ENCODE measurements at regions not wholly inside any gene's neighbourhood (a gene's known extent, or its start where the extent isn't known, plus 50 kb on each side); places are given as distances from the start of the nearest gene placed in this dataset.
A peak's percentile ranks its signal among the peaks of the same experiment; 100 is the strongest.
"Not testable (repeated sequence)": the region's sequence is repeated elsewhere in the genome, so short reads cannot be mapped to it uniquely, and the experiment has no call there.

GRCh38 chr11:38894201-38894600, 2296.2 kb upstream of the RAG2 start:
- DNase-seq (ENCODE audit: low read depth in 2 of 2), result not testable (repeated sequence)

- no peak for DNase-seq (ENCODE audit: low read depth in 2 of 2)
Observed at GRCh38 chr11:38884145-38884865, 2286.3 kb upstream of the RAG2 start.

- DNase-seq (ENCODE audit: low read depth in 2 of 2), result no peak
Observed at GRCh38 chr11:38867338-38867737, 2269.3 kb upstream of the RAG2 start.

- DNase-seq (ENCODE audit: low read depth in 2 of 2), result no peak
Observed at GRCh38 chr11:38865922-38866321, 2267.9 kb upstream of the RAG2 start.

DNA sequence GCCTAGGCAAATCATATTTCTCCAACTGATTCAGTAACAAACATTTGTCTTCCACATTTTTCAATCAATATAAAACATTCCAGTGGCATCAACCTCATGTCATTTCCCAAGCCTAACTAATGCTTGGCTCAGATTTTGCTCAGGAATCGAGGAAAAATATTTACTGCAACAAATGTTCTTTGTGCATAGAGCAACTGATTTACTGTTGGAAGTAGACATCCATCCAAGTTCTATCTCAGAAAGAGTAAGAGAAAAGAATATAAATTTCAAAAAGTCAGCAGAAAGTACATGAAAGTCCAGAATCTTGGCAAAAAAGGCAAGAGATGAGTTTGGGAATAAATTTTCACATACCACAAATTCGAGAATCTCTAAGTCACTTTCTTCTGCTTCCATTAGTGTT, 2245.0 kb upstream of the RAG2 start:
- DNase-seq (ENCODE audit: low read depth in 2 of 2), result no peak

DNA sequence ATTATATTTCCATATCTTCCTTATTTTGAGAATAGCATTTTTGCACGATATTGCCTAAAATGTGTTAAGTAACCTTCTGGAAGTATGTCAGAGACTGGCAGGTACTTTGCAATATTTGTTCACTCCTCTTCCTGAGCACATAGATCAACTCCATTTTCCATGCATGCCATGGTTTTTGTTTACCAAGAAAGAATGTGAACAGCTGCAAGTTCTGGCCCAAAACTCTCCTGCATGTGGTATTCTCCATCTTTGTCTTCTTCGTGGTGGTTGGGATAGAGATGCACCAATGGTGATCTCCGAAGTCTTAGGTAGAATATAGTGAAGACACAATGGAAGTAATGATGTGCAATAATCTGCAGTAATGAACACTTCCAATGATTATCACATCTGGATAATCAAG, 2241.0 kb upstream of the RAG2 start:
- no peak for DNase-seq (ENCODE audit: low read depth in 2 of 2)

GRCh38 chr11:38835966-38836365, 2237.9 kb upstream of the RAG2 start:
- DNase-seq (ENCODE audit: low read depth in 2 of 2), result no peak

- DNase-seq (ENCODE audit: low read depth in 2 of 2), result no peak
Observed at GRCh38 chr11:38824573-38824972, 2226.5 kb upstream of the RAG2 start.

- not testable (repeated sequence) for DNase-seq (ENCODE audit: low read depth in 2 of 2)
Observed at GRCh38 chr11:38821786-38822185, 2223.8 kb upstream of the RAG2 start.

- DNase-seq (ENCODE audit: low read depth in 2 of 2), result no peak
Observed at GRCh38 chr11:38819981-38820380, 2221.9 kb upstream of the RAG2 start.

DNA sequence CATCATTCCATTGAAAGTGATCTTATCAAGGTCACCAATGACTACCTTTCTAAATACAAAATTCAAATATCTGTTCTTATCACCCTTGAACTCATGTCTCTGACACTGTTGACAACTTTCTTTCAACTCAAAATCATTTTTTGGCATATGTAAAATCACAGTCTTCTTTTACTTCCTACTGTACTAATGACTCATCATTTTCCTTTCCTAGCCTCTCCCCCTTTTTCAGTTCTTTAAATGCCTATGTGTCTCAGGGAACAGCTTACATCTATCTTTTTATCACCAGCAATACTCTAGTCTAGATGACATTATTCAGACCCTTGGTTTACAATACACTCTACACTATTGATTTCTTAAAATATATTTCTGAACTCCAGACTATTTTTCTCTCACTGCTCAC, 2220.7 kb upstream of the RAG2 start:
- DNase-seq (ENCODE audit: low read depth in 2 of 2), result no peak

- DNase-seq (ENCODE audit: low read depth in 2 of 2), result peak; percentile 12 to 19
Observed at GRCh38 chr11:38814670-38815069, 2216.6 kb upstream of the RAG2 start.

- no peak for DNase-seq (ENCODE audit: low read depth in 2 of 2)
Observed at GRCh38 chr11:38809521-38809920, 2211.5 kb upstream of the RAG2 start.

DNA sequence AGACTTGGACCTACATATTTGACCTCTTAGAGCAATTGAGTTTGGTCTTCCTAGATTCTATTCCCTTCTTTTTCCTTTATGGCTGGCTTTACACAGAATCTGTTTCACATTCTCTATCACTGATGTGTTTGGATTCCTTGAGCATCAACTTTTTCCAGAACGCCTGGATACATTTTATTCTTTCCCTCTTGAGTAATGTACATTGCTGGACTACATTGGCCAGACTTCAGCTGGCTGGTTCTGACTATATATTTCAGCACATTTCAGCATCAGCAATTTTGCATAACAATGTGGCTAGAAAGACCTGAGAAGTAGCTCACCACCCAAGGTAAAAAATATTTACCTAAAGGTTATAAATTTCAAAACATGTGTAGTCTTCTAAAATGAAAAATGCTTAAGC, 2198.2 kb upstream of the RAG2 start:
- peak; percentile 13 to 15 for DNase-seq (ENCODE audit: low read depth in 2 of 2)

- no peak for DNase-seq (ENCODE audit: low read depth in 2 of 2)
Observed at GRCh38 chr11:38795027-38795426, 2197.0 kb upstream of the RAG2 start.

- DNase-seq (ENCODE audit: low read depth in 2 of 2), result peak in 1 of 2 experiments; percentile 27
Observed at GRCh38 chr11:38791346-38791961, 2193.4 kb upstream of the RAG2 start.

GRCh38 chr11:38788561-38788960, 2190.5 kb upstream of the RAG2 start:
- DNase-seq (ENCODE audit: low read depth in 2 of 2), result no peak

GRCh38 chr11:38784164-38784563, 2186.1 kb upstream of the RAG2 start:
- DNase-seq (ENCODE audit: low read depth in 2 of 2), result no peak

DNA sequence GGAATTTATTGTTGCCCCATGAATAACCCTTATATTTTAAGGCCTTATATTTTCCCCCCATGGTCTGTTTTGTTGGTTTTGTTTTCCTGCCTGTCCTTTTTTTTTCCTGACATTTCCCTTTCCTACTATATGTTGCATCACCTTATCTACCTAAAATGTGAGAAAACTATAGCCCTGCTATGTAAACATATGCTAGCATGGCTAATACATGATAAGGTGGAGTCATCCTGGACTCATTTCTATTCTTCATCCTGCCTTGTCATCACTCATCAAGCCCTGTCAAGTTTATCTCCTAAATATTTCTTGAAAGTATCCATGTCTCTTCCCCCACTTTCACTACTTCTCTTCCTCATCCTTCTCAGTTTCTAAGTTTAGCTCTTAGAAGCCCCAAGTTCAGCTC, 2168.8 kb upstream of the RAG2 start:
- no peak for DNase-seq (ENCODE audit: low read depth in 2 of 2)

DNA sequence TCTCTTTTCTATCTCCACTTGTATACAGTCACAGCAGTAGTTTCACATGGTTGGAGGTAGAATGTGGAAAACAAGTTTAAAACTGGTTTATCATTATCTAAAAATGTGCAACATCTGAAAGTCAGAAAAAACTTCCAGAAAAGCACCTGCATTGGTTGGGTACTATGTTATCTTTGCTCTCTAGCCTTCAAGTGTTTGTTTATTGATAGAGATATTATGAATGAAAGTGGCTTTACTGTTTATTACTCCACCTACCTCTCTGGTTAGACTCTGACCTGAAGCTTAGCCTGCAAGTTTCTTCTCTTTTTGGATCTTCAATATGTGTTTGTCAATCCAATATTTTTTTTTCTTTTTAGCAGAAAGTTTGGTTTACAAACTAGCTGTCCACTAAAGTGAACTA, 2161.4 kb upstream of the RAG2 start:
- no peak for DNase-seq (ENCODE audit: low read depth in 2 of 2)

DNA sequence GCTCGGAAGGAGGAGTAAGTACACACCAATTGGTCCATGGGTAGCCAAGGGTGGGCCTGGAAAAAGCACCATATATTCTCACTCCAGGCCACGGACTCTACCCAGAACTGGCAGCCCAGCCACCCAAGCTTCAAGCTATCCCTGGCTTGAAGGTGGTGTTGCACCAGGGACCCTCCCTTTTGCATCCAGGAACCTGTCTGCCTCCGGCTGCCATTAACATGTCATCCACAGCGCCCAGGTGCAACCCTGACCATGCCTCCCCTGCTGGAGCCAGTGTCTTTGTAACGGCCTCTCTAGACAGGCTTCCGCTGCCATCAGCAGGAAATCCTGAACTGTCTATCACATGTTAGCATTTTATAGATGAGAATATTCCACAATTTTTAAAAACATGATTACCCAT, 2158.5 kb upstream of the RAG2 start:
- DNase-seq (ENCODE audit: low read depth in 2 of 2), result no peak

GRCh38 chr11:38751421-38751820, 2153.4 kb upstream of the RAG2 start:
- no peak for DNase-seq (ENCODE audit: low read depth in 2 of 2)

- DNase-seq (ENCODE audit: low read depth in 2 of 2), result not testable (repeated sequence)
Observed at GRCh38 chr11:38746516-38746915, 2148.5 kb upstream of the RAG2 start.

DNA sequence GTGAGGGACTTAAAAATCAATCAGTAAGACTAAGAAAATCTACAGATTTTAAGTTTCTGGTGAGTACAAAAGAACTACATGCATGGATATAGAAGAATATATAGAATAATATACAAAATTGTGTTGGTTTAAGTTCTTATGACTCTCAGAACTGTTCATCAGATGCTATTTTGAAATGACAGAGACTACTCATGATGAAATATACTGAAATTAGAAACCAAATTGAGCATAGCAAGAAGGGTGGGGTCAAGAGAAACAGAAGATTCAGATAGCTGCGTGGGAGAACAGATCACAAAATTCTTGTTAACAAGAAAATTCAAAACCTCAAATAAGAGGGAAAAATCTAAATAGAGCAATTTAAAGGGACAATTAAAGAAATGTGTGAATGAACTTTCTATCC, 2125.3 kb upstream of the RAG2 start:
- DNase-seq (ENCODE audit: low read depth in 2 of 2), result no peak
